ENCODE measurements at regions not wholly inside any gene's neighbourhood (a gene's known extent, or its start where the extent isn't known, plus 50 kb on each side); places are given as distances from the start of the nearest gene placed in this dataset.

- TF ChIP-seq EZH2 (IDR thresholded peaks at IDR 0.05; ENCODE audit: borderline replicate concordance, low read depth, low read length, severe bottlenecking) (no peak), CTCF (IDR thresholded peaks at IDR 0.05; ENCODE audit: borderline replicate concordance, extremely low read depth, low read length, poor library complexity, severe bottlenecking) (no peak)
Observed at GRCh38 chr6:150684161-150684560, 84.5 kb downstream of the PLEKHG1 start.

Measured in DND-41 (cell line).